Natural killer cell (primary cell): ENCODE measurements at regions not wholly inside any gene's neighbourhood (a gene's known extent, or its start where the extent isn't known, plus 50 kb on each side); places are given as distances from the start of the nearest gene placed in this dataset.

ENCODE experiments used
- ATAC-seq, 3 donors: fragments of 150-1000 bp in 2 of 3; fragments of 200-7000 bp in 1 of 3; cut with Tn5 transposase; 1 replicate in 1 of 3; 2 replicates in 2 of 3; pipeline ENCODE4 v1.10.0; 2021; ENCODE audit warnings: mild to moderate bottlenecking in 2 of 3, moderate library complexity in 2 of 3
- DNase-seq, 2 donors: peaks; one replicate each; pipeline versions ENCODE4 v3.0.0 to v3.0.0-alpha.2; 2013 to 2021; ENCODE audit warnings: mixed read lengths in 1 of 2
- H3K27ac ChIP-seq: one replicate; pipeline ENCODE4 v1.5.1; 2013; ENCODE audit warnings: mild to moderate bottlenecking, low read length
- H3K27me3 ChIP-seq: one replicate; pipeline ENCODE4 v1.6.1; 2013; ENCODE audit warnings: low read length; ENCODE audit not compliant: control insufficient read depth, insufficient read depth
- H3K36me3 ChIP-seq: one replicate; pipeline ENCODE4 v1.6.1; 2013; ENCODE audit warnings: low read length; ENCODE audit not compliant: control insufficient read depth, insufficient read depth
- H3K4me1 ChIP-seq: one replicate; pipeline ENCODE4 v1.6.1; 2013; ENCODE audit warnings: low read length; ENCODE audit not compliant: control insufficient read depth, insufficient read depth
- H3K4me3 ChIP-seq: one replicate; pipeline ENCODE4 v1.5.1; 2013; ENCODE audit warnings: low read length
- H3K9me3 ChIP-seq: one replicate; pipeline ENCODE4 v1.6.1; 2013; ENCODE audit warnings: low read length; ENCODE audit not compliant: control insufficient read depth, insufficient read depth
- H3K27ac Mint-ChIP-seq, 2 donors: one replicate each; pipeline ENCODE4 v1.8.0; 2022; ENCODE audit warnings: mild to moderate bottlenecking in 2 of 2, mixed read lengths in 2 of 2, moderate library complexity in 1 of 2
- H3K27me3 Mint-ChIP-seq, 2 donors: one replicate each; pipeline ENCODE4 v1.8.0; 2022; ENCODE audit warnings: low read depth in 2 of 2, mixed read lengths in 2 of 2
- H3K36me3 Mint-ChIP-seq: one replicate; pipeline ENCODE4 v1.8.0; 2022; ENCODE audit warnings: mixed read lengths
- H3K4me1 Mint-ChIP-seq, 2 donors: one replicate each; pipeline ENCODE4 v1.8.0; 2022; ENCODE audit warnings: mixed read lengths in 2 of 2
- H3K4me3 Mint-ChIP-seq: one replicate; pipeline ENCODE4 v1.8.0; 2022; ENCODE audit warnings: mild to moderate bottlenecking, moderate library complexity, mixed read lengths
- H3K9me3 Mint-ChIP-seq, 2 donors: one replicate each; pipeline ENCODE4 v1.8.0; 2022; ENCODE audit warnings: mixed read lengths in 2 of 2
- CTCF ChIP-seq: fragments of 200-600 bp; IDR thresholded peaks from one replicate; pipeline ENCODE4 v1.8.0; 2022; ENCODE audit warnings: antibody characterized with exemption
- WGBS: methylation state at CpG from one replicate; pipeline ENCODE4 v1.1.7; 2013; ENCODE audit warnings: missing lambda C conversion rate; ENCODE audit not compliant: insufficient coverage; 5-methylcytosine and 5-hydroxymethylcytosine counted together
- intact Hi-C: fragments of 100-400 bp; cut with micrococcal nuclease; formaldehyde crosslinking; loops from one replicate; pipeline ENCODE4 v1.14.2; 2022

- no peaks in the 10 kb centered on the region for H3K9me3 ChIP-seq
- H3K27ac ChIP-seq: no peak overlapping the region
- ATAC-seq: no peak
- no peak for TF ChIP-seq CTCF
- Mint-ChIP-seq H3K27me3 (peaks cover 7 to 20% of the 10 kb centered on the region in 2 donors), H3K36me3 (no peaks in the 10 kb centered on the region), H3K4me3 (no peak overlapping the region), H3K4me1 (no peaks in the 10 kb centered on the region), H3K27ac (no peak overlapping the region), H3K9me3 (no peaks in the 10 kb centered on the region)
- no peak for DNase-seq
- intact Hi-C loops: no loop called here
- no peak overlapping the region for H3K4me3 ChIP-seq
- H3K27me3 ChIP-seq: peaks cover 2% of the 10 kb centered on the region
- no peaks in the 10 kb centered on the region for H3K36me3 ChIP-seq
- H3K4me1 ChIP-seq: no peaks in the 10 kb centered on the region
Measured at GRCh38 chr7:131149429-131149773, 178.3 kb upstream of the MKLN1 start.

- Mint-ChIP-seq H3K27ac (no peak overlapping the region), H3K36me3 (no peaks in the 10 kb centered on the region), H3K27me3 (peaks cover 7 to 20% of the 10 kb centered on the region in 2 donors), H3K4me3 (no peak overlapping the region), H3K4me1 (no peaks in the 10 kb centered on the region), H3K9me3 (no peaks in the 10 kb centered on the region)
- Histone ChIP-seq H3K36me3 (no peaks in the 10 kb centered on the region), H3K9me3 (no peaks in the 10 kb centered on the region), H3K4me3 (no peak overlapping the region), H3K27ac (no peak overlapping the region), H3K27me3 (peaks cover 2% of the 10 kb centered on the region), H3K4me1 (no peaks in the 10 kb centered on the region)
- no peak for ATAC-seq
- intact Hi-C loops: no loop called here
- WGBS: 65% methylated on average over 4 of the region's 4 CpGs
- TF ChIP-seq CTCF: no peak
- DNase-seq: no peak
Measured at GRCh38 chr7:131149840-131150239, 177.8 kb upstream of the MKLN1 start.

- H3K4me3 ChIP-seq: no peak overlapping the region
- TF ChIP-seq CTCF: no peak
- H3K27me3 Mint-ChIP-seq: peaks cover 9 to 18% of the 10 kb centered on the region in 2 donors
- H3K36me3 Mint-ChIP-seq: no peaks in the 10 kb centered on the region
- no peaks in the 10 kb centered on the region for H3K4me1 ChIP-seq
- H3K4me3 Mint-ChIP-seq: no peak overlapping the region
- no peaks in the 10 kb centered on the region for H3K4me1 Mint-ChIP-seq
- no peaks in the 10 kb centered on the region for H3K9me3 Mint-ChIP-seq
- DNase-seq (no peak), ATAC-seq (no peak)
- peaks cover 2% of the 10 kb centered on the region for H3K27me3 ChIP-seq
- WGBS: 88% methylated on average over 2 of the region's 3 CpGs
- no peaks in the 10 kb centered on the region for H3K9me3 ChIP-seq
- intact Hi-C loops: no loop called here
- H3K36me3 ChIP-seq: no peaks in the 10 kb centered on the region
- H3K27ac Mint-ChIP-seq: no peak overlapping the region
- no peak overlapping the region for H3K27ac ChIP-seq
Measured at GRCh38 chr7:131151034-131151433, 176.6 kb upstream of the MKLN1 start.

GRCh38 chr7:131152766-131153165, 174.9 kb upstream of the MKLN1 start:
- Histone ChIP-seq H3K27ac (no peak overlapping the region), H3K36me3 (no peaks in the 10 kb centered on the region), H3K27me3 (peaks cover 2% of the 10 kb centered on the region), H3K4me1 (no peaks in the 10 kb centered on the region), H3K4me3 (no peak overlapping the region), H3K9me3 (no peaks in the 10 kb centered on the region)
- intact Hi-C loops: no loop called here
- Mint-ChIP-seq H3K27ac (no peak overlapping the region), H3K36me3 (no peaks in the 10 kb centered on the region), H3K4me3 (no peak overlapping the region), H3K9me3 (no peaks in the 10 kb centered on the region), H3K27me3 (peaks cover 9 to 18% of the 10 kb centered on the region in 2 donors), H3K4me1 (no peaks in the 10 kb centered on the region)
- DNase-seq (no peak), ATAC-seq (no peak)
- TF ChIP-seq CTCF: no peak
